ENCODE measurements at regions not wholly inside any gene's neighbourhood (a gene's known extent, or its start where the extent isn't known, plus 50 kb on each side); places are given as distances from the start of the nearest gene placed in this dataset.

- DNase-seq (ENCODE audit: low read depth in 2 of 2) = no peak
Measured at GRCh38 chr2:234601213-234601612, 104.3 kb upstream of the ARL4C start.

DNA sequence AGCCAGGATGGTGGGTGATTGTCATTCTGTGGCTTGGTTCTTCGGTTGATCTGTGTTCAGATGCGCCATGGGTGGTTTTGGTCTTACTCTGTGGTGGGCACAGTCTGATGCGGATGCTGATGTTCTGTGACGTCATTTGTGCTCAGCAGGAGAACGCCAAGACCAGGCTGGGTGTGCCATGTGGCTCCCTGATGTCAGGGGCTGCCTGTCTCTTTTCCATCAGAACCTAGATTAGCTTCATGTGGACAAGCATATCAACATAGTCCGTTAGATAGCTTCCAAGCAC is 100.6 kb upstream of the ARL4C start:
- DNase-seq (ENCODE audit: low read depth in 2 of 2) = no peak

- DNase-seq (ENCODE audit: low read depth in 2 of 2) = no peak
Measured at GRCh38 chr2:234596696-234597575, 100.1 kb upstream of the ARL4C start.

- no peak for DNase-seq (ENCODE audit: low read depth in 2 of 2)
Measured at GRCh38 chr2:234595829-234596228, 98.9 kb upstream of the ARL4C start.

- DNase-seq (ENCODE audit: low read depth in 2 of 2) = no peak
Measured at GRCh38 chr2:234594715-234595114, 97.8 kb upstream of the ARL4C start.

- DNase-seq (ENCODE audit: low read depth in 2 of 2) = no peak
Measured at GRCh38 chr2:234593636-234594035, 96.8 kb upstream of the ARL4C start.

DNA sequence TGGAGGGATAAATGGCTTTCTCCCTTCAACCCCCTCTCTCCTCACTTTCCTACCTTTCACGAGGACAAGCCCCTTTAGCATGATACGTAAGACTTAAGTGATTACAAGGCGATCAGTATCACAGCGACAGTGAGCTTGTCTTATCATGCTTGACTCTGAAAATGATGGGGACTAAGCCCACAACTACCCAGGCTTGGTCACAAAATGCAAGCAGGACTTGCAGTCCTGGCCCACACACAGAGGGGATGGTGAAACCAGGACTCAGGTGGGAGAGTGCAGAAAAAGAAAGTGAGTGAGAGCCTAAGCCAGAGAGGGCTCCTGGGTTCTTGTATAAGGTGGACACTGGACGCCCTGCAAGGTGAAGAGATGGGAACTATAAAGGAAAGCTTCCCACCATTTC is 95.7 kb upstream of the ARL4C start:
- DNase-seq (ENCODE audit: low read depth in 2 of 2) = no peak

- DNase-seq (ENCODE audit: low read depth in 2 of 2) = no peak
Measured at GRCh38 chr2:234590076-234590475, 93.2 kb upstream of the ARL4C start.

GRCh38 chr2:234588054-234588430 is 91.2 kb upstream of the ARL4C start:
- DNase-seq (ENCODE audit: low read depth in 2 of 2) = no peak

DNA sequence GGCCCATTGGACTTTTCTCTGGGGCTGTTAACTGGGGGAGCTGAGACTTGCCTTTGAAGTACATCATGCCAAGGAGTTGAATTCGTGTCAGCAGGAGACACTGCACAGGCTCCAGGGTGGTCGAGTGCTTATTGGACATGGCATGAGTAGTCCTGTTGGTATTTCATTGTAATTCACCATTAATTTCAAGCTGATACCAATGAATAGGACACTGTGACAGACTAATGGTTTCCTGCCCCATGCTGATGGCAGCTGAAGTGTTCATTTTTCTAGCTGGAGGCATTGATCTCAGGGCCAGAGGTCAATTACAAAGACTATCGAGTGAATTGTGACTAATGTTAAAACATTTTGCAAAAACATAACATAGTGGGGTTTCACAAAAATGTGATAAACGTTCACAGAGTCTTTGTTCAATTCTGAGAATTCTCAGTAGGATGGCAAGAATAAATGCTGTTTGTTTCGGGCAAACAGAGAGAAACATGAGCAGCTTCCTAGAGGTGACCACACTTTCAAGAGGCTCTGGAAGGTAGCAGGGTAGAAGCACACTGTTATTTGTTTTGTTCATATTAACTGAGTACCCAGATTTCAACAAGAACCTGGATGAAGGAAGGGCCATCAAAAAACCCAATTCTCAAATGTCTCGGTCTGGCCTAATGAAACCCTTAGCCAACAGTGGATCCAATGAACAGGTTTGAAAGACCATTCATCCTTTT is 90.6 kb upstream of the ARL4C start:
- no peak for DNase-seq (ENCODE audit: low read depth in 2 of 2)

DNA sequence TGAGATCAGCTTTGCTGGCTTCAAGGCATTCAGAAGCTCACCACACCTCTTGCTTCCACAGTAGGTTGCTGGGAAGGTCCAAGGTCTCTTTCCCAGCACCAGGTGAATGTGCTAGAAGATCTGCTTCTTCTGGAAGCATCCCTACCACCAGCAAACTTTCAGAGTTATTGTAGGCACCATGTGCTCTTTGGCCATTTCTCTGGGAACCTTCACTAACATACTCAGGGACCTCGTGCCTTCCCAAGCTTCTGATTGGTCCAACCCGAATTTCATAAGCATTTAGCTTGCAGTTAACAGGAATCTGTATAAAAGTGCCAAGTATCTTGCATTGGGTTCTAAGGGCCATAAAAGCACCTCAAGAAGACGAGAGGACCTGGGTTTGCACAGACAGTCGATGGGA is 86.5 kb upstream of the ARL4C start:
- no peak for DNase-seq (ENCODE audit: low read depth in 2 of 2)

DNA sequence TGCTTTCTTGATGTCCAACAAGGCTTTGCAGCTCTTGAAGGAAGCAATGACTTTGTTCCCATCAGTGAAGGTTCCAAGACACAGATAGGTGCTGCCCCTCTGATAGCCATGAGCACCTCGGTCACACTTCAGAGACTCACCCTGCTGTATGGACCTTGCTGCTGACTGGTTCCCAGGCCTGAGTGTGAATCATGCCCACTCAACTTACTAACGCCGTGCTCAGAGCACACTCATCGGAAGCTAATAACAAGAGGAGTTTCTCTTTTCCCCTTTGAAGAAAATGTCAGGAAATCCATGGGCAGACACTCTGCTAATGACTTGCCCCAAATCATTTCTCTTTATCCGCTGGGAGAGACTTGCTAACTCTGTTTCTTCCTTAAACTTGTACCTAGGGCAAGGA is 83.8 kb upstream of the ARL4C start:
- no peak for DNase-seq (ENCODE audit: low read depth in 2 of 2)

DNA sequence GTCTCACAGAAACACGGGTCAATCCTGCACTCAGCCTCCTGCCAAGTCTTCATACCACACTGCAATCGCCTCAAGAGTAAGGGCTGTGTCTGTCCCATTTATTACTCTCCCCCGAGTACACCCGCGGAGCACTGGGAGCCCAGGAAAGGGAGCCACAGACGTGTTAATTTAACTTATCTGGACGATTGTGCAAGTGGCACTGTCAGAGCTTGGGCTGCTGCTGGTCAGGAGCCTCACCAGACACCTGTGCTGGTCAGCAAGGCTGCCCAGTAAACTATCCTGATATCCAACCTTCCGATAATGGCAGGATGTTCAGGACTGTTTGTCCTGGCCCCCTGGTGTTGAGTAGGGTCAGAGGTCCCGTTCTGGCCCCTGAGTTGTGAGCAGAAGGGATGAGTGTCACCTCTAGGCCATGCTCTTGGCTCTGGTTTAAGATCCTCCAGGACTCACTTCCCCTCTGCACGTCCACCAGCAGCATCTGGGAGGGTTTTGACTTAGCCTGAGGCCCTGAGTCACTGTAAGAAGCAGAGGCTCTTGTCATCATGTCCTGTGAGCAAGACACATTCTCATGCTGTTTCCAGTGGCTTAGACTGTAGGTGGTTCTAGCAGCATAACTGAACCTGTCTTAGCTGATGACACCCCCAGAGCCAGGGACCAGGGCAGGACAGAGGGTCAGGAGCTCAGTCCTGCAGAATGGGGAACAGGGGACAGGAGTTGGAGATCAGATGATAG is 82.5 kb upstream of the ARL4C start:
- DNase-seq (ENCODE audit: low read depth in 2 of 2) = no peak

- no peak for DNase-seq (ENCODE audit: low read depth in 2 of 2)
Measured at GRCh38 chr2:234578389-234578788, 81.5 kb upstream of the ARL4C start.

DNA sequence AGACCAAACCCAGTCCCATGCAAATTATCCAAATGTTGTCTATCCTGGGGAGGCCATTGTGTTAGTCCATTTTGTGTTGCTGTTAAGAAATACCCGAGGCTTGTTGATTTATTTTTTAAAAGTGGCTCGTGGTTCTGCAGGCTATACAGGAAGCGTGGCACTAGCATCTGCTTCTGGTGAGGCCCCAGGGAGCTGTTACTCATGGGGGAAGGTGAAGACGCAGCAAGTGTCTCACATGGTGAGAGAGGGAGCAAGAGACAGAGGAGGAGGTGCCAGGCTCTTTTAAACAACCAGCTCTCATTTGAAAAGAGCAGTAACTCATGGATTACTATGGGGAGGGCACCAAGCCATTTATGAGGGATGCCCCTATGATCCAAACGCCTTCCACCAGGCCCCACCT is 80.3 kb upstream of the ARL4C start:
- no peak for DNase-seq (ENCODE audit: low read depth in 2 of 2)

GRCh38 chr2:234571620-234572407 is 74.9 kb upstream of the ARL4C start:
- DNase-seq (ENCODE audit: low read depth in 2 of 2) = no peak

- DNase-seq (ENCODE audit: low read depth in 2 of 2) = no peak
Measured at GRCh38 chr2:234570476-234570875, 73.6 kb upstream of the ARL4C start.

DNA sequence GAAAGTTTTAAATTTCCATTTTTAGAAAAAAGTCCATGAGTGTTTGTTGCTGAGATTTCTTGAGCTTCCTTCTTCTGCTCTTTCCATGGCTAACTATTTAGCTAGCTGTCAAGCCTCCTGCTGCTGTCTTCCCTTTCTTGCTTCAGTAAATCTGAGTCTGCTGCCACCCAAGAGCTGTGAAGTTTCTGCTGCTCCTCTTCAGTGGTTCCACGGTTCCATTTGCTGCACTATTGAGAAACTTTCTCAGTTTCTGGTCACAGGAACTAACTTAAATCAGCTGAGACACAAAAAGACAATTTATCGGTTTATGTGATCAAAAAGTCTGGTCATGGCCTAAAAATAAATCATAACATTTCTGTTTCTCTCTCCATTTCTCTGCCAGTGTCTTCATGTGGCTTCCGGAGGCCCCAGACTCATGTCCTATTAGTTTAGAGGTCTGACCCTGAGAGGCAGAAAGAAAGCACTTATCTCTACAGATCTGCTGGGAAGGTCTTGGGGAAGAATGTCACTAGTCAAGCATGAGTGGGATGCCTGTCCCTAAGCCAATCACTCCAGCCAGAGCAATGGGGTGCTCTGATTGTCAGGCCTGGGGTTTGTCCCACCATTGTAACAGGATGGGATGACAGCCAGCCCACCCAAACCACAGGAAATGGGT is 73.0 kb upstream of the ARL4C start:
- no peak for DNase-seq (ENCODE audit: low read depth in 2 of 2)

GRCh38 chr2:234566622-234567021 is 69.7 kb upstream of the ARL4C start:
- no peak for DNase-seq (ENCODE audit: low read depth in 2 of 2)

- DNase-seq (ENCODE audit: low read depth in 2 of 2) = no peak
Measured at GRCh38 chr2:234565842-234566619, 69.2 kb upstream of the ARL4C start.

DNA sequence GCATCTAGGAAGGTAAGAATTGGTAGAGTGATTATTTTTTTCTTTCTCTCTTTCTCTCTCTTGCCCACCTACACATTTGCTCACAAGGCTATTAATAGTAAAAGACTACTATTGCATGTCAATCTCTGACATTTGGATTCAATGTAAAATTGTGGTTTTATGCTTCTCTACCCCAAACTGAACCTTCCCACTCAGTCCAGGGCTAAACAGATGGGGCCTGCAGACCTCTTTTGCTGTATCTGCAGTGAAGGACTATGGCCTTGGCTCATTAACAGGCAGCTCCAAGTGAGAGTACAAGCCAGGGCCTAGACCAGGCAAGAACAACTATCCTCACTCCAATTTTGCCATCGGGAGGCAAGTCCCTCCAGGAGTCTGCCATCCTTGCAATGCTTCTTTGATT is 68.3 kb upstream of the ARL4C start:
- DNase-seq (ENCODE audit: low read depth in 2 of 2) = no peak
